ENCODE measurements at regions not wholly inside any gene's neighbourhood (a gene's known extent, or its start where the extent isn't known, plus 50 kb on each side); places are given as distances from the start of the nearest gene placed in this dataset.

GRCh38 chr3:111292117-111292516 lies 220.5 kb downstream of the NECTIN3 start:
- TF ChIP-seq CTCF (IDR thresholded peaks at IDR 0.05) = no peak
- TF ChIP-seq POLR2A (IDR thresholded peaks at IDR 0.05) = no peak

All from prostate gland (tissue), 2 donors.